Mucosa of descending colon (tissue), 3 donors: ENCODE measurements at regions not wholly inside any gene's neighbourhood (a gene's known extent, or its start where the extent isn't known, plus 50 kb on each side); places are given as distances from the start of the nearest gene placed in this dataset.

Source experiments
- ATAC-seq: fragments of 200-7000 bp; cut with Tn5 transposase; one replicate; pipeline ENCODE4 v1.9.1; 2020; ENCODE audit warnings: mild to moderate bottlenecking, moderate library complexity
- DNase-seq, 3 donors: peaks; one replicate each; pipeline ENCODE4 v3.0.0-alpha.2; 2020
- H3K36me3 ChIP-seq: fragments of 200-600 bp; one replicate; pipeline ENCODE4 v1.8.0; 2021; ENCODE audit warnings: low read depth, mild to moderate bottlenecking
- H3K4me1 ChIP-seq: fragments of 200-600 bp; one replicate; pipeline ENCODE4 v1.8.0; 2021; ENCODE audit warnings: low read depth, mild to moderate bottlenecking
- H3K4me3 ChIP-seq: fragments of 200-600 bp; one replicate; pipeline ENCODE4 v1.8.0; 2021; ENCODE audit warnings: mild to moderate bottlenecking
- H3K9me3 ChIP-seq: fragments of 200-600 bp; one replicate; pipeline ENCODE4 v1.8.0; 2021; ENCODE audit warnings: mild to moderate bottlenecking
- intact Hi-C, 2 donors: fragments of 100-400 bp; cut with DNase I in 1 of 2; cut with micrococcal nuclease in 1 of 2; formaldehyde crosslinking; loops; one replicate each; pipeline versions ENCODE4 v1.11.0 to v1.11.1; 2022; cut with DNase I, micrococcal nuclease
- TF ChIP-seq, protein P1 (sequence below): fragments of 200-600 bp; IDR thresholded peaks from one replicate; pipeline ENCODE4 v1.8.0; 2022; ENCODE audit warnings: antibody characterized with exemption, mild to moderate bottlenecking
- donor health status: DM: no; HTN: no; CAD: no; lungs with moderate emphysema.
- donor health status: DM: no; HTN: no; CAD: no.
- donor health status: DM: no; HTN: yes; CAD: no.

GRCh38 chr10:3363311-3364045 is 190.9 kb upstream of the PITRM1 start:
- DNase-seq (no peak), ATAC-seq (no peak)

GRCh38 chr10:3362394-3362793 is 189.8 kb upstream of the PITRM1 start:
- intact Hi-C loops, result no loop called here
- H3K36me3 ChIP-seq, result no peaks in the 10 kb centered on the region
- peaks cover 12% of the 10 kb centered on the region for H3K9me3 ChIP-seq
- H3K4me3 ChIP-seq, result no peak overlapping the region
- peaks cover 17% of the 10 kb centered on the region for H3K4me1 ChIP-seq
- TF ChIP-seq, protein P1, sequence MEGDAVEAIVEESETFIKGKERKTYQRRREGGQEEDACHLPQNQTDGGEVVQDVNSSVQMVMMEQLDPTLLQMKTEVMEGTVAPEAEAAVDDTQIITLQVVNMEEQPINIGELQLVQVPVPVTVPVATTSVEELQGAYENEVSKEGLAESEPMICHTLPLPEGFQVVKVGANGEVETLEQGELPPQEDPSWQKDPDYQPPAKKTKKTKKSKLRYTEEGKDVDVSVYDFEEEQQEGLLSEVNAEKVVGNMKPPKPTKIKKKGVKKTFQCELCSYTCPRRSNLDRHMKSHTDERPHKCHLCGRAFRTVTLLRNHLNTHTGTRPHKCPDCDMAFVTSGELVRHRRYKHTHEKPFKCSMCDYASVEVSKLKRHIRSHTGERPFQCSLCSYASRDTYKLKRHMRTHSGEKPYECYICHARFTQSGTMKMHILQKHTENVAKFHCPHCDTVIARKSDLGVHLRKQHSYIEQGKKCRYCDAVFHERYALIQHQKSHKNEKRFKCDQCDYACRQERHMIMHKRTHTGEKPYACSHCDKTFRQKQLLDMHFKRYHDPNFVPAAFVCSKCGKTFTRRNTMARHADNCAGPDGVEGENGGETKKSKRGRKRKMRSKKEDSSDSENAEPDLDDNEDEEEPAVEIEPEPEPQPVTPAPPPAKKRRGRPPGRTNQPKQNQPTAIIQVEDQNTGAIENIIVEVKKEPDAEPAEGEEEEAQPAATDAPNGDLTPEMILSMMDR, result no peak
- DNase-seq (no peak), ATAC-seq (no peak)

More at GRCh38 chr10:3363311-3364045, 190.9 kb upstream of the PITRM1 start:
- TF ChIP-seq, protein P1, result no peak
- intact Hi-C loops, result no loop called here
- peaks cover 12% of the 10 kb centered on the region for H3K9me3 ChIP-seq
- no peak overlapping the region for H3K4me3 ChIP-seq
- H3K4me1 ChIP-seq, result peaks cover 17% of the 10 kb centered on the region
- no peaks in the 10 kb centered on the region for H3K36me3 ChIP-seq

DNA sequence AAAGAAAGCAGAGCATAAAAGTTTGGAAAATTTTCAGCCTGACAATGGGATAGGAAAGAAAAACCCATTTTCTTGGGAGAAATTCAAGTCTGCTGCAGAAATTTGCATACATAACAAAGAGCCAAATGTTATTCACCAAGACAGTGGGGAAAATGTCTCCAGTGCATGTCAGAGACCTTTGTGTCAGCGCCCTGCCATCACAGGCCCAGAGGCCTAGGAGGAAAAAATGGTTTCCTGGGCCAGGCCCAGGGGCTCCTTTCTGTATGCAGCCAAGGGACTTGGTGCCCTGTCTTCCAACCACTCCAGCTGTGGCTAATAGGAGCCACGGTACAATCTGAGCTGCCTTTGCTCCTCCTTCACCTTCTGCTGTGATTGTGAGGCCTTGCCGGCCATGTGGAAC is 189.1 kb upstream of the PITRM1 start:
- intact Hi-C loops, result no loop called here
- TF ChIP-seq, protein P1, result no peak
- Histone ChIP-seq H3K9me3 (peaks cover 12% of the 10 kb centered on the region), H3K4me1 (peaks cover 17% of the 10 kb centered on the region), H3K36me3 (no peaks in the 10 kb centered on the region), H3K4me3 (no peak overlapping the region)
- ATAC-seq (no peak), DNase-seq (no peak)

GRCh38 chr10:3357737-3358136 is 185.2 kb upstream of the PITRM1 start:
- no peak overlapping the region for H3K4me3 ChIP-seq
- no peaks in the 10 kb centered on the region for H3K4me1 ChIP-seq
- intact Hi-C loops, result no loop called here
- DNase-seq, result no peak
- H3K9me3 ChIP-seq, result peaks cover 12% of the 10 kb centered on the region
- ATAC-seq, result no peak
- H3K36me3 ChIP-seq, result no peaks in the 10 kb centered on the region
- TF ChIP-seq, protein P1, result no peak

GRCh38 chr10:3355536-3355935 is 183.0 kb upstream of the PITRM1 start:
- ATAC-seq (no peak), DNase-seq (no peak)
- Histone ChIP-seq H3K36me3 (no peaks in the 10 kb centered on the region), H3K4me1 (no peaks in the 10 kb centered on the region), H3K4me3 (no peak overlapping the region), H3K9me3 (no peaks in the 10 kb centered on the region)
- intact Hi-C loops, result no loop called here
- TF ChIP-seq, protein P1, result no peak
